OCI-LY1 (cell line): ENCODE measurements at regions not wholly inside any gene's neighbourhood (a gene's known extent, or its start where the extent isn't known, plus 50 kb on each side); places are given as distances from the start of the nearest gene placed in this dataset.

Experiments used
- H2AFZ ChIP-seq: fragments of 200-600 bp; sonication (generic), shearing (Covaris generic); 2 replicates; pipeline ENCODE4 v1.6.0; 2014; ENCODE audit warnings: antibody characterized with exemption, mild to moderate bottlenecking, low read length
- H3F3A ChIP-seq: fragments of 200-600 bp; sonication (generic), shearing (Covaris generic); 2 replicates; pipeline ENCODE4 v1.6.0; 2014; ENCODE audit warnings: mild to moderate bottlenecking, antibody characterized with exemption, low read length, moderate library complexity; ENCODE audit not compliant: insufficient read depth
- H3K27ac ChIP-seq: fragments of 200-600 bp; sonication (generic); 2 replicates; pipeline ENCODE4 v1.5.1; 2014; ENCODE audit warnings: low read length, mixed run types, mild to moderate bottlenecking, low read depth; ENCODE audit not compliant: poor library complexity, severe bottlenecking
- H3K27me3 ChIP-seq: fragments of 200-600 bp; sonication (generic); 2 replicates; pipeline ENCODE4 v1.6.0; 2014; ENCODE audit warnings: antibody characterized with exemption, mild to moderate bottlenecking, low read length, moderate library complexity; ENCODE audit not compliant: insufficient read depth
- H3K36me3 ChIP-seq: fragments of 200-600 bp; sonication (generic); 2 replicates; pipeline ENCODE4 v1.6.1; 2014; ENCODE audit warnings: mild to moderate bottlenecking, antibody characterized with exemption, low read length, moderate library complexity, mixed read lengths; ENCODE audit not compliant: insufficient read depth
- H3K4me1 ChIP-seq: fragments of 200-600 bp; sonication (generic); 2 replicates; pipeline ENCODE4 v1.5.1; 2014; ENCODE audit warnings: mild to moderate bottlenecking, low read length, moderate library complexity; ENCODE audit not compliant: insufficient read depth, severe bottlenecking
- H3K4me2 ChIP-seq: fragments of 200-600 bp; sonication (generic), shearing (Covaris generic); 2 replicates; pipeline ENCODE4 v1.6.1; 2014; ENCODE audit warnings: low read length
- H3K4me3 ChIP-seq: fragments of 200-600 bp; sonication (generic); 2 replicates; pipeline ENCODE4 v1.5.1; 2014; ENCODE audit warnings: low read length, low read depth, mild to moderate bottlenecking, mixed read lengths; ENCODE audit not compliant: poor library complexity, severe bottlenecking
- H3K79me2 ChIP-seq: fragments of 200-600 bp; shearing (Covaris generic); 2 replicates; pipeline ENCODE4 v1.6.1; 2016; ENCODE audit warnings: mixed run types, low read length, mixed read lengths; ENCODE audit not compliant: insufficient read depth
- H3K9ac ChIP-seq: fragments of 200-600 bp; sonication (generic), shearing (Covaris generic); 2 replicates; pipeline ENCODE4 v1.6.1; 2014; ENCODE audit warnings: mild to moderate bottlenecking, low read length, mixed read lengths
- H3K9me2 ChIP-seq: fragments of 200-600 bp; sonication (generic), shearing (Covaris generic); 2 replicates; pipeline ENCODE4 v1.6.1; 2014; ENCODE audit warnings: low read depth, mild to moderate bottlenecking, low read length, mixed read lengths
- H3K9me3 ChIP-seq: fragments of 200-600 bp; shearing (Covaris generic); 2 replicates; pipeline ENCODE4 v1.6.1; 2014; ENCODE audit warnings: low read length, mixed read lengths
- H4K20me1 ChIP-seq: fragments of 200-600 bp; sonication (generic), shearing (Covaris generic); 2 replicates; pipeline ENCODE4 v1.6.0; 2016; ENCODE audit warnings: mild to moderate bottlenecking, low read length; ENCODE audit not compliant: insufficient read depth
- CTCF ChIP-seq: fragments of 200-600 bp; sonication (generic), shearing (Covaris generic); IDR thresholded peaks from 2 replicates; pipeline ENCODE4 v1.5.1; 2017; ENCODE audit warnings: mild to moderate bottlenecking, antibody characterized with exemption, low read length, moderate library complexity, mixed read lengths
- EZH2 ChIP-seq: fragments of 200-600 bp; sonication (generic), shearing (Covaris generic); IDR thresholded peaks from 2 replicates; pipeline ENCODE4 v1.8.0; 2017; ENCODE audit warnings: borderline replicate concordance, mixed run types, mild to moderate bottlenecking, antibody characterized with exemption, low read length, moderate library complexity, mixed read lengths

GRCh38 chr20:55610756-55611155 lies 394.6 kb downstream of the CBLN4 start:
- Histone ChIP-seq H4K20me1 (no peaks in the 10 kb centered on the region), H3F3A (no peaks in the 10 kb centered on the region), H3K4me1 (no peaks in the 10 kb centered on the region), H3K9me3 (no peaks in the 10 kb centered on the region), H3K4me2 (no peak overlapping the region), H3K9ac (no peak overlapping the region), H3K27ac (no peak overlapping the region), H3K4me3 (no peak overlapping the region), H3K79me2 (no peaks in the 10 kb centered on the region), H3K9me2 (no peaks in the 10 kb centered on the region), H3K27me3 (no peaks in the 10 kb centered on the region), H3K36me3 (no peaks in the 10 kb centered on the region), H2AFZ (no peak overlapping the region)
- TF ChIP-seq EZH2 (no peak), CTCF (no peak)

- TF ChIP-seq CTCF (no peak), EZH2 (no peak)
- no peaks in the 10 kb centered on the region for H3K36me3 ChIP-seq
- H3K27ac ChIP-seq = no peak overlapping the region
- H3F3A ChIP-seq = no peaks in the 10 kb centered on the region
- H3K9ac ChIP-seq = no peak overlapping the region
- no peak overlapping the region for H2AFZ ChIP-seq
- no peaks in the 10 kb centered on the region for H3K9me3 ChIP-seq
- H3K4me3 ChIP-seq = no peak overlapping the region
- H3K27me3 ChIP-seq = no peaks in the 10 kb centered on the region
- H4K20me1 ChIP-seq = no peaks in the 10 kb centered on the region
- no peaks in the 10 kb centered on the region for H3K79me2 ChIP-seq
- no peaks in the 10 kb centered on the region for H3K9me2 ChIP-seq
- H3K4me1 ChIP-seq = no peaks in the 10 kb centered on the region
- no peak overlapping the region for H3K4me2 ChIP-seq
Observed at GRCh38 chr20:55605594-55605993, 399.7 kb downstream of the CBLN4 start.

DNA sequence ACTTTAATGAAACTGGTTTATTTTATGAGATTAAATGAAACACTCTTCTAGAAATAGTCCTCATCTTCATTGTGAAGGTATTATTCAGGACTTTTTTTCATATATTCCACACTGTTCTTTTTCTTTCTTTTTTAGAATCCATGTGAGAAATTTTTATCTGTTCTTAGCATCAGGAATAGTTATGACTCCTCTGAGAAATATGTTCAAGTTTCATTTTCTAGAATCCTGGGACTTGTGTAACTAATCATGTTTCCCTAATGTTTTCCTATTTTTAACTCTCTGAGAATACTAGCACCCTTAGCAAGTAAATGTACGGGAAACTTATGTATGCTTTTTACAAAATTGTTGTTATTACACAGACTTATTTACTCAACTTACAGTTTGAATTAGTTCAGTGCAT lies 407.8 kb downstream of the CBLN4 start:
- TF ChIP-seq CTCF (no peak), EZH2 (no peak)
- Histone ChIP-seq H2AFZ (no peak overlapping the region), H3F3A (no peaks in the 10 kb centered on the region), H3K9me2 (no peaks in the 10 kb centered on the region), H3K9me3 (no peaks in the 10 kb centered on the region), H3K27ac (no peak overlapping the region), H3K9ac (no peak overlapping the region), H3K79me2 (no peaks in the 10 kb centered on the region), H3K27me3 (no peaks in the 10 kb centered on the region), H4K20me1 (no peaks in the 10 kb centered on the region), H3K4me2 (no peak overlapping the region), H3K4me1 (no peaks in the 10 kb centered on the region), H3K4me3 (no peak overlapping the region), H3K36me3 (no peaks in the 10 kb centered on the region)
